ENCODE measurements at regions not wholly inside any gene's neighbourhood (a gene's known extent, or its start where the extent isn't known, plus 50 kb on each side); places are given as distances from the start of the nearest gene placed in this dataset.

DNA sequence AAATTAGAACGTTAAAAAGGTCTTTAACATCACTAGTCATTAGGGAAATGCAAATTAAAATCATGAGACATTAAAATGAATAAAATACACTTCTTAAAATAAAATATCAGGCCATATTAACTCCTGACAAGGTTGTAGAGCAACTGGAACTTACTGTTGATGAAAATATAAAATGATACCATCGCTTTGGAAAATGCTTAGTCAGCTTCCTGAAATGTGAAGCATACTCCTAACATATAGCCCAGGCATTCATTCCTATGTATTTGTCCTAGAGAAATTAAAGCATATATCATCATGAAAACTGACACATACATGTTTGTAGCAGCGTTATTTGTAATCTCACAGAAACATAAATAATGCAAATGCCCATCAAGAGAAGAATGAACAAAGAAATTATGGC, 211.5 kb upstream of the CHRM3 start:
- Histone ChIP-seq H3K4me1 (ENCODE audit: control insufficient read depth in 2 of 2, insufficient read depth in 2 of 2, low read length in 2 of 2) (no peaks in the 10 kb centered on the region), H3K4me3 (ENCODE audit: control extremely low read depth in 1 of 5, extremely low read depth in 1 of 5, insufficient read depth in 1 of 5, low read depth in 2 of 5, low read length in 4 of 5) (no peak overlapping the region), H3K27ac (ENCODE audit: low read length in 2 of 2) (no peak overlapping the region), H3K9ac (ENCODE audit: low read length) (no peak overlapping the region), H3K4me2 (replicated peaks; ENCODE audit: low read depth, low read length, poor library complexity, severe bottlenecking) (no peak overlapping the region), H3K36me3 (replicated peaks in 1 of 2; ENCODE audit: control extremely low read depth in 1 of 2, control insufficient read depth in 1 of 2, extremely low read depth in 1 of 2, insufficient read depth in 2 of 2, low read length in 1 of 2) (no peaks in the 10 kb centered on the region), H3K27me3 (replicated peaks in 1 of 4; ENCODE audit: control extremely low read depth in 1 of 4, control insufficient read depth in 3 of 4, insufficient read depth in 4 of 4, low read length in 3 of 4) (no peaks in the 10 kb centered on the region), H2AFZ (ENCODE audit: insufficient read depth, low read depth, low read length, poor library complexity, severe bottlenecking) (no peak overlapping the region), H4K20me1 (ENCODE audit: control insufficient read depth, insufficient read depth, low read length, poor library complexity, severe bottlenecking) (no peaks in the 10 kb centered on the region), H3K79me2 (ENCODE audit: control insufficient read depth, insufficient read depth, low read length) (no peaks in the 10 kb centered on the region), H3K9me3 (ENCODE audit: control extremely low read depth in 1 of 3, control insufficient read depth in 2 of 3, insufficient read depth in 1 of 3, low read length in 2 of 3) (no peaks in the 10 kb centered on the region)
- intact Hi-C loops (cut with micrococcal nuclease) = no loop called here
- WGBS (ENCODE audit: insufficient coverage) = no CpG with 5 or more reads among the region's 3 CpGs
- Mint-ChIP-seq H3K4me3 (no peak overlapping the region), H3K4me1 (no peaks in the 10 kb centered on the region), H3K27me3 (no peaks in the 10 kb centered on the region), H3K27ac (no peak overlapping the region), H3K9me3 (ENCODE audit: insufficient read depth) (peaks cover 8% of the 10 kb centered on the region)
- ChIA-PET POLR2A (no interaction called here), CTCF (no interaction called here)
- ATAC-seq (ENCODE audit: low read depth) (no peak), DNase-seq (no peak)
- TF ChIP-seq EZH2 (IDR thresholded peaks at IDR 0.05; ENCODE audit: borderline replicate concordance, insufficient read depth, low read depth, low read length, poor library complexity, severe bottlenecking) = no peak
- TF ChIP-seq, protein P1, sequence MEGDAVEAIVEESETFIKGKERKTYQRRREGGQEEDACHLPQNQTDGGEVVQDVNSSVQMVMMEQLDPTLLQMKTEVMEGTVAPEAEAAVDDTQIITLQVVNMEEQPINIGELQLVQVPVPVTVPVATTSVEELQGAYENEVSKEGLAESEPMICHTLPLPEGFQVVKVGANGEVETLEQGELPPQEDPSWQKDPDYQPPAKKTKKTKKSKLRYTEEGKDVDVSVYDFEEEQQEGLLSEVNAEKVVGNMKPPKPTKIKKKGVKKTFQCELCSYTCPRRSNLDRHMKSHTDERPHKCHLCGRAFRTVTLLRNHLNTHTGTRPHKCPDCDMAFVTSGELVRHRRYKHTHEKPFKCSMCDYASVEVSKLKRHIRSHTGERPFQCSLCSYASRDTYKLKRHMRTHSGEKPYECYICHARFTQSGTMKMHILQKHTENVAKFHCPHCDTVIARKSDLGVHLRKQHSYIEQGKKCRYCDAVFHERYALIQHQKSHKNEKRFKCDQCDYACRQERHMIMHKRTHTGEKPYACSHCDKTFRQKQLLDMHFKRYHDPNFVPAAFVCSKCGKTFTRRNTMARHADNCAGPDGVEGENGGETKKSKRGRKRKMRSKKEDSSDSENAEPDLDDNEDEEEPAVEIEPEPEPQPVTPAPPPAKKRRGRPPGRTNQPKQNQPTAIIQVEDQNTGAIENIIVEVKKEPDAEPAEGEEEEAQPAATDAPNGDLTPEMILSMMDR (IDR thresholded peaks at IDR 0.05) = no peak

DNA sequence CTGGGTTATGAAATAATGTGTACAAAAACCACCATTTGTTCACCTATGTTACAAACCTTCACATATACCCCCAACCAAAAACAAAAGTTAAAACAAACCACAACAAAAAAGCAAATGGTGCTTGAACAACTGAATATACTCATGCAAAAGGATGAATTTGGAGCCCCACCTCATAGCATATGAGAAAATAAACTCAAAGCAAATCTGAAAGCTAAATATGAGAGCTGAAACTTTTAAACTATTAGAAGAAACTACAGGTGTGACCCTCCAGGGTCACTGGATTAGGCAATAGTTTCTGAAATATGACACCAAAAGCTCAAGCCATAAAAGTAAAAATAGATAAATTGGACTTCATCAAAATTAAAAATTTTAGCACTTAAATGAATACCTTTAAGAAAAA, 215.5 kb upstream of the CHRM3 start:
- H3K9ac ChIP-seq (ENCODE audit: low read length) = no peak overlapping the region
- Mint-ChIP-seq H3K4me1 (no peaks in the 10 kb centered on the region), H3K9me3 (ENCODE audit: insufficient read depth) (peaks cover 8% of the 10 kb centered on the region), H3K27me3 (no peaks in the 10 kb centered on the region), H3K27ac (no peak overlapping the region), H3K4me3 (no peak overlapping the region)
- no peaks in the 10 kb centered on the region for H3K27me3 ChIP-seq (replicated peaks in 1 of 4; ENCODE audit: control extremely low read depth in 1 of 4, control insufficient read depth in 3 of 4, insufficient read depth in 4 of 4, low read length in 3 of 4)
- no peak overlapping the region for H3K4me3 ChIP-seq (ENCODE audit: control extremely low read depth in 1 of 5, extremely low read depth in 1 of 5, insufficient read depth in 1 of 5, low read depth in 2 of 5, low read length in 4 of 5)
- H3K79me2 ChIP-seq (ENCODE audit: control insufficient read depth, insufficient read depth, low read length) = no peaks in the 10 kb centered on the region
- H3K9me3 ChIP-seq (ENCODE audit: control extremely low read depth in 1 of 3, control insufficient read depth in 2 of 3, insufficient read depth in 1 of 3, low read length in 2 of 3) = peaks cover 0 to 5% (median 2%) of the 10 kb centered on the region in 3 donors
- ChIA-PET CTCF (no interaction called here), POLR2A (no interaction called here)
- no peak for ATAC-seq (ENCODE audit: low read depth)
- no peak overlapping the region for H3K27ac ChIP-seq (ENCODE audit: low read length in 2 of 2)
- H3K36me3 ChIP-seq (replicated peaks in 1 of 2; ENCODE audit: control extremely low read depth in 1 of 2, control insufficient read depth in 1 of 2, extremely low read depth in 1 of 2, insufficient read depth in 2 of 2, low read length in 1 of 2) = no peaks in the 10 kb centered on the region
- no peaks in the 10 kb centered on the region for H4K20me1 ChIP-seq (ENCODE audit: control insufficient read depth, insufficient read depth, low read length, poor library complexity, severe bottlenecking)
- DNase-seq = no peak
- no peak overlapping the region for H3K4me2 ChIP-seq (replicated peaks; ENCODE audit: low read depth, low read length, poor library complexity, severe bottlenecking)
- no peak overlapping the region for H2AFZ ChIP-seq (ENCODE audit: insufficient read depth, low read depth, low read length, poor library complexity, severe bottlenecking)
- intact Hi-C loops (cut with micrococcal nuclease) = no loop called here
- H3K4me1 ChIP-seq (ENCODE audit: control insufficient read depth in 2 of 2, insufficient read depth in 2 of 2, low read length in 2 of 2) = no peaks in the 10 kb centered on the region
- no peak for TF ChIP-seq EZH2 (IDR thresholded peaks at IDR 0.05; ENCODE audit: borderline replicate concordance, insufficient read depth, low read depth, low read length, poor library complexity, severe bottlenecking)
- TF ChIP-seq, protein P1 (IDR thresholded peaks at IDR 0.05) = no peak

Measured in B cell (primary cell).